ENCODE measurements at regions not wholly inside any gene's neighbourhood (a gene's known extent, or its start where the extent isn't known, plus 50 kb on each side); places are given as distances from the start of the nearest gene placed in this dataset.
"Not testable (repeated sequence)": the region's sequence is repeated elsewhere in the genome, so short reads cannot be mapped to it uniquely, and the experiment has no call there.

- dilution Hi-C loops (cut with MboI; ENCODE audit: extremely low pct_ligation_motif_present, low sequenced_read_pairs) = no loop called here
- no peaks in the 10 kb centered on the region for H3K9me1 ChIP-seq (ENCODE audit: control insufficient read depth, extremely low read depth, insufficient read depth, low read length)
- H3K27ac ChIP-seq (ENCODE audit: control insufficient read depth, insufficient read depth, low read length) = no peak overlapping the region
- DNase-seq (ENCODE audit: low read depth, low spot score) (no peak), FAIRE-seq (no peak)
- no peak overlapping the region for H3K4me3 ChIP-seq (ENCODE audit: control insufficient read depth in 2 of 3, extremely low read depth in 1 of 3, insufficient read depth in 2 of 3, low read depth in 1 of 3, low read length in 3 of 3)
- H3K4me1 ChIP-seq (ENCODE audit: control insufficient read depth, extremely low read depth, insufficient read depth, low read length) = no peaks in the 10 kb centered on the region
- no peaks in the 10 kb centered on the region for H4K20me1 ChIP-seq (ENCODE audit: control insufficient read depth, extremely low read depth, insufficient read depth, low read length)
- no peak overlapping the region for H2AFZ ChIP-seq (ENCODE audit: control insufficient read depth, low read length)
- H3K9ac ChIP-seq (ENCODE audit: control insufficient read depth, extremely low read depth, insufficient read depth, low read length) = no peak overlapping the region
- no peak overlapping the region for H3K4me2 ChIP-seq (ENCODE audit: control insufficient read depth, extremely low read depth, insufficient read depth, low read depth, low read length)
- no peak for TF ChIP-seq EZH2 (IDR thresholded peaks at IDR 0.05; ENCODE audit: low read length)
- TF ChIP-seq CTCF (optimal IDR thresholded peaks at IDR 0.05 in 1 of 3, IDR thresholded peaks at IDR 0.05 in 1 of 3, conservative IDR thresholded peaks at IDR 0.05 in 1 of 3; ENCODE audit: extremely low read depth in 1 of 3, insufficient read depth in 2 of 3, low read length in 3 of 3) = no peak
- H3K27me3 ChIP-seq (ENCODE audit: control insufficient read depth, extremely low read depth, insufficient read depth, low read length) = no peaks in the 10 kb centered on the region
- no peaks in the 10 kb centered on the region for H3K36me3 ChIP-seq (ENCODE audit: control insufficient read depth in 2 of 2, extremely low read depth in 1 of 2, insufficient read depth in 2 of 2, low read length in 2 of 2)
- H3K9me3 ChIP-seq (ENCODE audit: control insufficient read depth, low read depth, low read length) = no peaks in the 10 kb centered on the region
- no peaks in the 10 kb centered on the region for H3K79me2 ChIP-seq (ENCODE audit: control insufficient read depth, insufficient read depth, low read length)
Measured at GRCh38 chr6:122931916-122932315, 64.1 kb upstream of the CLVS2 start.

GRCh38 chr6:122944936-122945335, 51.1 kb upstream of the CLVS2 start:
- H3K79me2 ChIP-seq (ENCODE audit: control insufficient read depth, insufficient read depth, low read length); FAIRE-seq; H3K9ac ChIP-seq (ENCODE audit: control insufficient read depth, extremely low read depth, insufficient read depth, low read length); H3K9me1 ChIP-seq (ENCODE audit: control insufficient read depth, extremely low read depth, insufficient read depth, low read length); H3K27ac ChIP-seq (ENCODE audit: control insufficient read depth, insufficient read depth, low read length); H3K9me3 ChIP-seq (ENCODE audit: control insufficient read depth, low read depth, low read length); H3K36me3 ChIP-seq (ENCODE audit: control insufficient read depth in 2 of 2, extremely low read depth in 1 of 2, insufficient read depth in 2 of 2, low read length in 2 of 2); H4K20me1 ChIP-seq (ENCODE audit: control insufficient read depth, extremely low read depth, insufficient read depth, low read length); DNase-seq (ENCODE audit: low read depth, low spot score); H2AFZ ChIP-seq (ENCODE audit: control insufficient read depth, low read length); H3K27me3 ChIP-seq (ENCODE audit: control insufficient read depth, extremely low read depth, insufficient read depth, low read length); H3K4me2 ChIP-seq (ENCODE audit: control insufficient read depth, extremely low read depth, insufficient read depth, low read depth, low read length); H3K4me1 ChIP-seq (ENCODE audit: control insufficient read depth, extremely low read depth, insufficient read depth, low read length); H3K4me3 ChIP-seq (ENCODE audit: control insufficient read depth in 2 of 3, extremely low read depth in 1 of 3, insufficient read depth in 2 of 3, low read depth in 1 of 3, low read length in 3 of 3); dilution Hi-C loops (cut with MboI; ENCODE audit: extremely low pct_ligation_motif_present, low sequenced_read_pairs): not testable (repeated sequence)

Data from keratinocyte (primary cell).